ENCODE measurements at regions not wholly inside any gene's neighbourhood (a gene's known extent, or its start where the extent isn't known, plus 50 kb on each side); places are given as distances from the start of the nearest gene placed in this dataset.

- Histone ChIP-seq H3K4me1 (ENCODE audit: insufficient read depth, poor library complexity, severe bottlenecking) (no peaks in the 10 kb centered on the region), H3K36me3 (ENCODE audit: low read depth) (no peaks in the 10 kb centered on the region), H3K9me3 (ENCODE audit: severe bottlenecking) (no peaks in the 10 kb centered on the region), H3K4me3 (ENCODE audit: severe bottlenecking) (no peak overlapping the region), H3K27ac (ENCODE audit: poor library complexity, severe bottlenecking) (no peak overlapping the region), H3K27me3 (ENCODE audit: insufficient read depth, poor library complexity, severe bottlenecking) (no peaks in the 10 kb centered on the region)
- no peak for ATAC-seq (ENCODE audit: low read depth)
- TF ChIP-seq, protein P1, sequence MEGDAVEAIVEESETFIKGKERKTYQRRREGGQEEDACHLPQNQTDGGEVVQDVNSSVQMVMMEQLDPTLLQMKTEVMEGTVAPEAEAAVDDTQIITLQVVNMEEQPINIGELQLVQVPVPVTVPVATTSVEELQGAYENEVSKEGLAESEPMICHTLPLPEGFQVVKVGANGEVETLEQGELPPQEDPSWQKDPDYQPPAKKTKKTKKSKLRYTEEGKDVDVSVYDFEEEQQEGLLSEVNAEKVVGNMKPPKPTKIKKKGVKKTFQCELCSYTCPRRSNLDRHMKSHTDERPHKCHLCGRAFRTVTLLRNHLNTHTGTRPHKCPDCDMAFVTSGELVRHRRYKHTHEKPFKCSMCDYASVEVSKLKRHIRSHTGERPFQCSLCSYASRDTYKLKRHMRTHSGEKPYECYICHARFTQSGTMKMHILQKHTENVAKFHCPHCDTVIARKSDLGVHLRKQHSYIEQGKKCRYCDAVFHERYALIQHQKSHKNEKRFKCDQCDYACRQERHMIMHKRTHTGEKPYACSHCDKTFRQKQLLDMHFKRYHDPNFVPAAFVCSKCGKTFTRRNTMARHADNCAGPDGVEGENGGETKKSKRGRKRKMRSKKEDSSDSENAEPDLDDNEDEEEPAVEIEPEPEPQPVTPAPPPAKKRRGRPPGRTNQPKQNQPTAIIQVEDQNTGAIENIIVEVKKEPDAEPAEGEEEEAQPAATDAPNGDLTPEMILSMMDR (IDR thresholded peaks at IDR 0.05; ENCODE audit: poor library complexity, severe bottlenecking), result no peak
- DNase-seq (ENCODE audit: low spot score), result no peak
Observed at GRCh38 chr6:11386726-11387125, 150.8 kb upstream of the TMEM170B start.

- Histone ChIP-seq H3K4me3 (ENCODE audit: severe bottlenecking) (no peak overlapping the region), H3K36me3 (ENCODE audit: low read depth) (no peaks in the 10 kb centered on the region), H3K4me1 (ENCODE audit: insufficient read depth, poor library complexity, severe bottlenecking) (no peaks in the 10 kb centered on the region), H3K27ac (ENCODE audit: poor library complexity, severe bottlenecking) (no peak overlapping the region), H3K9me3 (ENCODE audit: severe bottlenecking) (no peaks in the 10 kb centered on the region), H3K27me3 (ENCODE audit: insufficient read depth, poor library complexity, severe bottlenecking) (no peaks in the 10 kb centered on the region)
- ATAC-seq (ENCODE audit: low read depth) (no peak), DNase-seq (ENCODE audit: low spot score) (no peak)
- TF ChIP-seq, protein P1 (IDR thresholded peaks at IDR 0.05; ENCODE audit: poor library complexity, severe bottlenecking), result no peak
Observed at GRCh38 chr6:11386323-11386722, 151.2 kb upstream of the TMEM170B start.

DNA sequence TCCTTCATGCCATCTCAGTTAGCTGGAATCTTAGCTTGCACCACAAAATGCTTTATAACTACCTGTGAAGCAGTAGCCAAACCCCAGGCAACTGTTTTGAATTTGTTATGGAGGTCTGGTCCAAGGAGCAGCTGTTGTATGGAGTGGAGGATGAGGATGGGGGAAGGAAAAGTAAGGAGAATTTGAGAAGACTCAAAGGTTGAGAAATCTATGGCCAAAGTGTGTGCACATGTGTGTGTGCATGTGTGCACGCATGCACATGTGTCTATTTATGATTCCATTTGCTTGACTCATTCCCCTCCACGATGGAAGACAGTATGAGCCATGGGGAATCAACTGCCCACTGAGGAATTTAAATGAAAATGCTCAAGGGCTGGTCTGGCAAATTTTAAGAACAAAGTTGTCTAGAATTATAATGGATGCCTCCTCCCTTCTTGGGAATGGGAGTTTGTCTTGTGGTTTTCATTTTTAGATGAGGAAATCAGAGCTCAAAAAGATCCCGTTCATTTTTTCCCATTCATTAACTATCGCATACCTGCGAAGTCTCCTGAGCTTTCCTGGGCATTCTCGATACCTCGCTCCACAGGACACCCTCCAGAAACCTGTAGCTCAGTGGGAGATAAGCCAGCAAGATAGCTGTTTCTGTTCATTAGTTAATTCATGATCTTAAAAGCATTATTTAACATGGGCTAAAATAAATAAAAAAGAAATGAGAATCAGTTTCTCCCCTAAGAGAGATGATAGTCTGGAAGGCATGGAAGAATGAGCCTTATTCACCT is 152.3 kb upstream of the NEDD9 start:
- Histone ChIP-seq H3K4me1 (ENCODE audit: insufficient read depth, poor library complexity, severe bottlenecking) (no peaks in the 10 kb centered on the region), H3K4me3 (ENCODE audit: severe bottlenecking) (no peak overlapping the region), H3K27ac (ENCODE audit: poor library complexity, severe bottlenecking) (no peak overlapping the region), H3K9me3 (ENCODE audit: severe bottlenecking) (no peaks in the 10 kb centered on the region), H3K36me3 (ENCODE audit: low read depth) (no peaks in the 10 kb centered on the region), H3K27me3 (ENCODE audit: insufficient read depth, poor library complexity, severe bottlenecking) (no peaks in the 10 kb centered on the region)
- ATAC-seq (ENCODE audit: low read depth) (no peak), DNase-seq (ENCODE audit: low spot score) (no peak)
- TF ChIP-seq, protein P1 (IDR thresholded peaks at IDR 0.05; ENCODE audit: poor library complexity, severe bottlenecking), result no peak

DNA sequence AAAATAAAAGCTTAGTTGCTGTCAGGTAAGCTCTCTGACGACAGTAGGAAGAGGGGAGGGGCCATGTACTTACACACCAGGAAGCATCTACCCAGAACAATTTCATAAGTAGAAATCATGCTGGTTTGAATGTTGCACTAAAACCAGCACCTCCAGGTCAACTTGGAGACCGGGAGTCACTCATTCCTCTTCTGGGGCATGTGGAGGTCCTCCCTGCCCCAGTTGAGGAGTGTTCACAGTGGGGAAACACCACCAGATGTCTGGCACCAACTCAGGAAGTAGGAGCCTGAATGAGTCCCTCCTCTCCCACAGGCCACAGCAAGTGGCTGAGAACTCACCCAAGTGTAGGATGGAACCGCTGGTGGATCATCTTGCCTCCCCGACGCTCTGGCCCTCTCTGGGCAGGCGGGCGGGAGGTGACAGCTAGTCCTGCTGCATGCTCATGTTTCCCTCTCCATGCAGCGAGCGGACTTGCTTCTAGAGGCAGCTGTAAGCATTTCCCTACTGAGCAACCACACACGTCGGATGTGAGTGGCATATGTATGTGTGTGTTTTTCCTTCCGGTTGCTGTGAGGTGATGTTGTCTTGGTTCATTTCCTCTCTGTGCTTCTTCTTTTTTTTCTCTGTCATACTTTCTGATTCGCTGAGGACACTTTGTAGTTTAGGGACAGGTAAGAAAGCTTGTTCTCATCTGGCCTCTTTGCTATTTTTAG is 149.5 kb upstream of the NEDD9 start:
- ATAC-seq (ENCODE audit: low read depth), result no peak
- Histone ChIP-seq H3K4me3 (ENCODE audit: severe bottlenecking) (no peak overlapping the region), H3K27ac (ENCODE audit: poor library complexity, severe bottlenecking) (no peak overlapping the region)

More for the DNA sequence above, 149.5 kb upstream of the NEDD9 start:
- no peaks in the 10 kb centered on the region for H3K36me3 ChIP-seq (ENCODE audit: low read depth)
- no peaks in the 10 kb centered on the region for H3K27me3 ChIP-seq (ENCODE audit: insufficient read depth, poor library complexity, severe bottlenecking)
- H3K9me3 ChIP-seq (ENCODE audit: severe bottlenecking), result no peaks in the 10 kb centered on the region
- TF ChIP-seq, protein P1 (IDR thresholded peaks at IDR 0.05; ENCODE audit: poor library complexity, severe bottlenecking), result no peak
- DNase-seq (ENCODE audit: low spot score), result no peak
- H3K4me1 ChIP-seq (ENCODE audit: insufficient read depth, poor library complexity, severe bottlenecking), result no peaks in the 10 kb centered on the region
